ENCODE measurements at regions not wholly inside any gene's neighbourhood (a gene's known extent, or its start where the extent isn't known, plus 50 kb on each side); places are given as distances from the start of the nearest gene placed in this dataset.

- H3K9ac ChIP-seq (ENCODE audit: insufficient read depth, low read depth, low read length): no peak overlapping the region
- H3K9me3 ChIP-seq (ENCODE audit: low read length): peaks cover 35% of the 10 kb centered on the region
- WGBS (ENCODE audit: low lambda C conversion rate): 93% methylated on average over 3 of the region's 3 CpGs
- no peak overlapping the region for H3K4me3 ChIP-seq (replicated peaks in 1 of 3; ENCODE audit: insufficient read depth in 1 of 3, low read depth in 2 of 3, low read length in 3 of 3)
- FAIRE-seq (no peak), ATAC-seq (no peak), DNase-seq (ENCODE audit: low spot score) (no peak)
- H3K79me2 ChIP-seq (ENCODE audit: insufficient read depth, low read length): no peaks in the 10 kb centered on the region
- no peak overlapping the region for H2AFZ ChIP-seq (ENCODE audit: low read length)
- intact Hi-C loops (cut with micrococcal nuclease; ENCODE audit: unreplicated experiment): no loop called here
- no peaks in the 10 kb centered on the region for H3K27me3 ChIP-seq (ENCODE audit: control insufficient read depth in 1 of 2, insufficient read depth in 2 of 2, low read length in 2 of 2)
- TF ChIP-seq CCAR2 (optimal IDR thresholded peaks at IDR 0.05; ENCODE audit: low read depth, low read length) (no peak), ELK4 (CRISPR knock-in tag; IDR thresholded peaks at IDR 0.05; ENCODE audit: borderline replicate concordance) (no peak), SCMH1 (CRISPR knock-in tag; IDR thresholded peaks at IDR 0.05; ENCODE audit: borderline replicate concordance) (no peak), ZNF414 (CRISPR knock-in tag; IDR thresholded peaks at IDR 0.05) (no peak), FOXA1 (IDR thresholded peaks at IDR 0.05) (no peak), FOXA1 (CRISPR knock-in tag; IDR thresholded peaks at IDR 0.05) (no peak), HNRNPL (IDR thresholded peaks at IDR 0.05; ENCODE audit: low read depth, low read length) (no peak), TAF1 (CRISPR knock-in tag; IDR thresholded peaks at IDR 0.05) (no peak), ZNF260 (CRISPR knock-in tag; IDR thresholded peaks at IDR 0.05; ENCODE audit: borderline replicate concordance, low read depth) (no peak), SAP130 (CRISPR knock-in tag; IDR thresholded peaks at IDR 0.05; ENCODE audit: low read depth) (no peak), PRMT3 (CRISPR knock-in tag; IDR thresholded peaks at IDR 0.05; ENCODE audit: borderline replicate concordance, low read depth) (no peak)
- CTCF ChIA-PET (ENCODE audit: low intra/inter-chr PET ratio, low total read pairs): no interaction called here
- H3K4me2 ChIP-seq (ENCODE audit: low read depth, low read length): no peak overlapping the region
- POLR2A ChIA-PET: no interaction called here
- H3K27ac ChIP-seq (ENCODE audit: extremely low read length, insufficient read depth, low read length): no peak overlapping the region
- H3K36me3 ChIP-seq (replicated peaks in 1 of 2; ENCODE audit: control insufficient read depth in 1 of 2, insufficient read depth in 2 of 2, low read length in 2 of 2): no peaks in the 10 kb centered on the region
- H4K20me1 ChIP-seq (ENCODE audit: insufficient read depth, low read length): no peaks in the 10 kb centered on the region
- in situ Hi-C loops (cut with HindIII; ENCODE audit: extremely low pct_ligation_motif_present, low pct_unique_long_range_greater_than_20kb): no loop called here
- BruUV-seq (replicated peaks): no TSS peak
- no peaks in the 10 kb centered on the region for H3K4me1 ChIP-seq (ENCODE audit: insufficient read depth, low read length)
These were observed 112.7 kb upstream of the TSHZ3 start for GRCh38 chr19:31461814-31462539.

Data from HepG2 (cell line).